ENCODE measurements at regions not wholly inside any gene's neighbourhood (a gene's known extent, or its start where the extent isn't known, plus 50 kb on each side); places are given as distances from the start of the nearest gene placed in this dataset.

GRCh38 chr2:145410086-145410485 lies 890.2 kb upstream of the ZEB2 start:
- no peak for DNase-seq (ENCODE audit: extremely low read depth, low read depth)
- TF ChIP-seq, protein P1, sequence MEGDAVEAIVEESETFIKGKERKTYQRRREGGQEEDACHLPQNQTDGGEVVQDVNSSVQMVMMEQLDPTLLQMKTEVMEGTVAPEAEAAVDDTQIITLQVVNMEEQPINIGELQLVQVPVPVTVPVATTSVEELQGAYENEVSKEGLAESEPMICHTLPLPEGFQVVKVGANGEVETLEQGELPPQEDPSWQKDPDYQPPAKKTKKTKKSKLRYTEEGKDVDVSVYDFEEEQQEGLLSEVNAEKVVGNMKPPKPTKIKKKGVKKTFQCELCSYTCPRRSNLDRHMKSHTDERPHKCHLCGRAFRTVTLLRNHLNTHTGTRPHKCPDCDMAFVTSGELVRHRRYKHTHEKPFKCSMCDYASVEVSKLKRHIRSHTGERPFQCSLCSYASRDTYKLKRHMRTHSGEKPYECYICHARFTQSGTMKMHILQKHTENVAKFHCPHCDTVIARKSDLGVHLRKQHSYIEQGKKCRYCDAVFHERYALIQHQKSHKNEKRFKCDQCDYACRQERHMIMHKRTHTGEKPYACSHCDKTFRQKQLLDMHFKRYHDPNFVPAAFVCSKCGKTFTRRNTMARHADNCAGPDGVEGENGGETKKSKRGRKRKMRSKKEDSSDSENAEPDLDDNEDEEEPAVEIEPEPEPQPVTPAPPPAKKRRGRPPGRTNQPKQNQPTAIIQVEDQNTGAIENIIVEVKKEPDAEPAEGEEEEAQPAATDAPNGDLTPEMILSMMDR (IDR thresholded peaks at IDR 0.05; ENCODE audit: low read depth, low read length, missing control alignments), result no peak
- H3K4me3 ChIP-seq (replicated peaks; ENCODE audit: low read depth, low read length), result no peak overlapping the region

DNA sequence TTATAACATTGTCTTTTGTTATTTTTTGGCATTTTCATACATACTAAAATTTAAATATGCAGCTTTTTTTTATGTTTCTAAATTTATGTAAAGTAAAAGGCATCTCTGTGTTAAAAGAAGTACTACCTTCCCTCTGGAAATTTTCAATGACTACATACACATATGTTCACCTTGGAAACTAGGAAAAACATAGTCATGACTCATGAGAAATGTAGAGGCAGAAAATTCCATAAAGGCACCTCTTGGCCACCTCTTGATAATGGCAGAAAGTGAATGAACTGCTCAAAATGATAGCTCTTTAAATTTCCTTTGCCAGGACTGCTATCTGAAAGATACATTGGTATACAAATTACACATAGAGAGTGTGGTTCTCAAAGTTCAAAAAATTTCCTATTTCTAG lies 889.1 kb upstream of the ZEB2 start:
- TF ChIP-seq, protein P1 (IDR thresholded peaks at IDR 0.05; ENCODE audit: low read depth, low read length, missing control alignments), result no peak
- no peak overlapping the region for H3K4me3 ChIP-seq (replicated peaks; ENCODE audit: low read depth, low read length)
- DNase-seq (ENCODE audit: extremely low read depth, low read depth), result no peak

DNA sequence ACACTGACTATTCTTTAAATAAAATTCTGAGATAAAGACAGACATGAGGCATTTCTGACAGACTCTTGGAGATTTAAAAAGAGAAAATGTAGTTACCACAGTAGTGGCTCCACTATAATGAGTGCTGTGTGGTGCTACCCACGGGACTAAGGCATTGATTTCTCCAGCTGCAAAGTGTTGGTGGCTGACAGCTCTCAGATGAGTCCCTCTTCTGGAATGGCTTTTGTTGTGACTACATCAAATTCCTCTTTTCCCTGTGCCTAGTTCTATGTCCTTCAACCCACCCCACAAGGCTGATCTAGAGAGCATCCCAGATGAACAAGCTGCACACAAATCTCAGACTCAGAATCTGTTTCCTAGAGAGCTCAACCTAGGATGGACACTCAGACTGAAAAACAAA lies 884.8 kb upstream of the ZEB2 start:
- DNase-seq (ENCODE audit: extremely low read depth, low read depth), result no peak
- no peak overlapping the region for H3K4me3 ChIP-seq (replicated peaks; ENCODE audit: low read depth, low read length)
- TF ChIP-seq, protein P1 (IDR thresholded peaks at IDR 0.05; ENCODE audit: low read depth, low read length, missing control alignments), result no peak

DNA sequence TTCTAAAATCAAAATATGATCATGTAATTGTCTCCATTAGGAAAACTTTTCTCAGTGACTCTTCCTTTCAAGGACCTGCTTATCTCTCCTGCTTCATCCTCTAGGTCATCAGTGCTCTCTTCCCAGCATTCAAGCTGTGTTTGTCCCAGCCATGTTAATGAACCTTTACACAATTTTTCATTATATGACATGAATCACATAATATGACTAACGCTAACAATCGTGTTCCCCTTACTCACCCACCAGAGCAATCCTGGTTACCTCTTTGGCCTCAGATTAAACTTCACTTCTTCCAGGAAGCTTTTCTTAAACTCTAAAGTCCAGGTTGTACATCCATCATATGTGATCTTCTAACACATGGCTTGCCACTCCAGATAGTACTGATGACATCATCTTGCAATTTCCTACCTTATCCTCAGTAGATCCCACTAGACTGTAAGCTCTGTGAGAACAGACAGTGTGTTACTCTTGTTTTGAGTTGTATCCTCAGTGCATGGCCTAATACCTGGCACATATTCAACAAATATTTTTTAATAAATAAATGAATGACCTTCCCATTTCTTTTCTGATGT lies 882.9 kb upstream of the ZEB2 start:
- no peak overlapping the region for H3K4me3 ChIP-seq (replicated peaks; ENCODE audit: low read depth, low read length)
- TF ChIP-seq, protein P1 (IDR thresholded peaks at IDR 0.05; ENCODE audit: low read depth, low read length, missing control alignments), result no peak
- no peak for DNase-seq (ENCODE audit: extremely low read depth, low read depth)

DNA sequence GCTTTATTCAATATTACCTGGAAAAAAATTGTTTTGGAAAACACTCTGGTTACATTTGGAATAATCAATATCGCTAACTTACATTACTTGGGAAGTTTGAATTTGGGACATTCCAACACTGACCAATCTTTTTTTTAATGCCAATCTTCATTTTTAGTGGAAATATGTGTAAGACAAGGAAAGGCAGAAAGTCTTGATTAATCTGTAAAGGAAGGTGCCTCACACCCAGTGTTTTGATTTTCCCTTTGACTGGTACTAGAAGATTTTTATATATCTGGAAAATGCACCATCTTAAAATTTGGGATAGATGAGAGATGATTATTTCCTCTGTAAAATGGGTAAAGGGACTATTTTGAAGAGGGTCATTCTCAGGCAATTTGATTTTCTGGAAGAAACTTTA lies 879.2 kb upstream of the ZEB2 start:
- no peak overlapping the region for H3K4me3 ChIP-seq (replicated peaks; ENCODE audit: low read depth, low read length)
- DNase-seq (ENCODE audit: extremely low read depth, low read depth), result no peak
- TF ChIP-seq, protein P1 (IDR thresholded peaks at IDR 0.05; ENCODE audit: low read depth, low read length, missing control alignments), result no peak

- TF ChIP-seq, protein P1 (IDR thresholded peaks at IDR 0.05; ENCODE audit: low read depth, low read length, missing control alignments), result no peak
- no peak for DNase-seq (ENCODE audit: extremely low read depth, low read depth)
- no peak overlapping the region for H3K4me3 ChIP-seq (replicated peaks; ENCODE audit: low read depth, low read length)
Observed at GRCh38 chr2:145394181-145394580, 874.3 kb upstream of the ZEB2 start.

DNA sequence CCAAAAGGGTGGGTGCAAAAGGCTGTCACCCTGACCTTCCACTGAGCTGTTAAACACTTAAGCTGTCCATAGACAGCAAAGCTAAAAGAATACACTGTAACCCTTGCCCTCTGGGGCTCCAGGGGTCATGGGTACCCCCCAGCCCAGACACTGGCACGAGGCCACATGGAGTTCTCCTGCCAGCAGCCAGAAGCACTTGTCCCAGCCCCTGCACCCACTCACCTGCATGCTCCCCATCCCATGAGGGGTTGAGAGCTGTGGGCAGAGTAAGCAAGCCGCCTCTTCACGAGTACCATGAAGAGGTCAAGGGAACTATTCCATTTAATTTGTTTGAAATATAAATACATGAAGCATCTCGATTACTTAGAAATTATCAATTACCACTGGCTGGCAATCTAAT lies 867.1 kb upstream of the ZEB2 start:
- H3K4me3 ChIP-seq (replicated peaks; ENCODE audit: low read depth, low read length), result no peak overlapping the region
- TF ChIP-seq, protein P1 (IDR thresholded peaks at IDR 0.05; ENCODE audit: low read depth, low read length, missing control alignments), result no peak
- no peak for DNase-seq (ENCODE audit: extremely low read depth, low read depth)

Data from HFF-Myc (cell line).